ENCODE measurements at regions not wholly inside any gene's neighbourhood (a gene's known extent, or its start where the extent isn't known, plus 50 kb on each side); places are given as distances from the start of the nearest gene placed in this dataset.

DNA sequence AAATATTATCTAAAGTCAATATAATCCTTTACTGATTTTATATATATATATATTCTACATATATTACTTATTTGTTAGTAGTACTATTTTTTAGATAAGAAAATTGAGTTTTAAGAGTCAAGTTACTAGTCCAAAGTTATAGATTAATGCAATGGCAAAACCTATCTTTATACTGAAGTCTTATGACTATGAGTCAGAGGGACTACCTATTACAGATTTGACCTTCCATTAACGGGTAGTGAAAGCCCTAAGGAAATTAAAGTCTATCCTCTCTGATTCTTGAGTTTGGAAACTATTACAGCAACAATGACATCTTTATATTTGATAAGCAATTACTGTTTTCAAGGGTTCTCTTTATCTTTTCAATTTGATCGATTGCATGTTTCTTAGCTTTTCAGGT is 315.8 kb downstream of the CASP12 start:
- DNase-seq = no peak

DNA sequence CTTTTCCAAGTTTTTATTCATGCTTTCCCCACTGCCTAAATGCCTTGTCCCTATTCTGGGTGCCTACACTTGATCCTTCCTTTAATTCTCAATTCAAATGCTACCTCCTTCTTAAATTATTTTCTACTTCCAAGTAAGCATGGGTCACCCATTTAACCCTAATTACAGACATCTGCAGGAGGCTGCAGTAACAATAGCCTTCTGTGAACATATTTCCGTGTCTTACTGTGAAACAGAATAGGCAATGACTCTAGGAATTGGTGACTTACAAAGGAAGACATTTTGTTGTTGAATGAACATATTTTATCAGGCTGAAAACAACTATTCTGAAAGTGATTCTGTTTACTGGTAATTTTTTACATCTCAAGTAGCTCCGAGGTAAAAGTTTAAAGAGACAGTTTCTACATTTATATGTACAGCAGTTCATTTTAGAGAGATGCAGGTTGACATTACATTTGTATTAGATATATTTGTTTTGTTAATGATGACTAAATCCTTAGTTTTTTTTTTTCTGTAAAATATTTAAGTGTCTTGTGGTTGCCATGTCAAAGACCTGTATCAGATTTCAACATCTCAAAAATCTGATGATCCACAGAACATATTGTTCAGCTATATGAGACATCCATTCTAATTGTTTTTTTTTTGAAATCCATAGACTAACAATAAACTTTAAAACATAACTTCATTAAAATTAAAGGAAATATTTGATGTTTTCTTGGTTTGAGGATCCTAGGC is 316.8 kb downstream of the CASP12 start:
- no peak for DNase-seq

DNA sequence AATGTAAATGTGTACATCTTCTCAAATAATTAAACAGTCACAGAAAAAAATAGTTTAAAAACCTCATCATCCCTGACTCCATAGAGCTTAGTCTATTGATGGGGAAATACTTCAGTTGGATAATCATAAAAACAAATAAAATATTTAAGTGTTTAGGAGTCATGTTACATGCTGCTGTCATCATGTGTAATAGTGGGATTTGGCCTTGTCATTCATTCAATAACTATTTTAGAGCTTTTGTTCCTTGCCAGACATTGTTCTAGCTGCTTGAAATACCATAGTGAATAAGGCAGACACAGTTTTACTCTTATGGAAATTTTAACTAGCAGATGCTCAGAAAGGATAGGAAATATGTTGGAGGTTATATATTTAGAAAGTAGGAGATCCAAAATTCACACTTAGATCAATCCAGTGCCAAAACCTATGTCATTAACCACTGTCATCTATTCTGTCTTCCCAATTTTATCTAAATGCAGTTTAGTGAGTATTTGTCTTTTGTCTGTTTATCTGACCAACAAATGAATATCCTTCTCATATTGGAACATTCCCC is 324.7 kb downstream of the CASP12 start:
- DNase-seq = peak; percentile 17

DNA sequence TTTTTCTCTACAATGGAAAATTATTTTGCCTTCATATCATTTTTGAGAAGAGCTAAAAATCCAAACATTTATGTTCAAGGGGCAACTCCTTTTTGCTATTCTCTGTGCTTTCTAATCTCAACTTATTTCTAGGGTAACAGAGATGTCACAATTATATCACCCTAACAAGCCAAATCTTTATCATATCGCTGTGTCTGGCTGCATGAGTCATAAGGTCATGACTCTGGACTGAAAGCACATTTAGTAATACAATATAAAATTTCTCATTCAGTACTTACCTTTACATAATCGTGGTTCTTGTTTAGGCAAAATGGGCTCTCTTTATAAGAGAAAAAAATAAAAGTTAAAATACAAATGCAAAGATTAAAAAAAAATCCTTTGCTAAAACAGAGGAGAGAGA is 326.0 kb downstream of the CASP12 start:
- DNase-seq = no peak

DNA sequence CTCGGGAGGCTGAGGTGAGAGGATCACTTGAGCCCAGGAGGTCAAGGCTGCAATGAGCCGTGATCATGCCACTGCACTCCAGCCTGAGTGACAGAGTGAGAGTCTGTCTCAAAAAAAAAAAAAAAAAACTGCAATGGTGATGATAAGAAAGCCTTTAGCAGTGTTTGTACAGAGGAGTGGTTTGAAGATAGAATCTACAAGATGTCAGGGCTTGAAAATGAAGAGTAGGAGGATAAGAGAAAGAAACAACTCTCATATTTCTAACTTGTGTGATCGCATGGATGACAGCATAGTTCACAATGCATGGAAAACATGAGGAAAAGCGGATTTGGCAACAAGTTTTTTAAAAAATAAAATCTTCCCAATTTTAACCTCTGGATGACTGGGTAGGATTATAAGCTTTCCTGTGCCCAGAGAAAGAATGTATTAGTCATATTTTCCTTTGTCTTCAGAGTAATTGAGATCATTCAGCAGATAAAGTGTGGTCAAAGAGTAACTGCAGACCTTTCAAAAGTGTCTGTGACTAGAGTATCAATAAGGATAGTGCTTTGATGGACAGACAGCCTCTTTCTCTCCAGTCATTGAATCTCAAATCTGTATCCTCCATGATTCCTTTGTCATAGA is 328.1 kb downstream of the CASP12 start:
- DNase-seq = no peak

DNA sequence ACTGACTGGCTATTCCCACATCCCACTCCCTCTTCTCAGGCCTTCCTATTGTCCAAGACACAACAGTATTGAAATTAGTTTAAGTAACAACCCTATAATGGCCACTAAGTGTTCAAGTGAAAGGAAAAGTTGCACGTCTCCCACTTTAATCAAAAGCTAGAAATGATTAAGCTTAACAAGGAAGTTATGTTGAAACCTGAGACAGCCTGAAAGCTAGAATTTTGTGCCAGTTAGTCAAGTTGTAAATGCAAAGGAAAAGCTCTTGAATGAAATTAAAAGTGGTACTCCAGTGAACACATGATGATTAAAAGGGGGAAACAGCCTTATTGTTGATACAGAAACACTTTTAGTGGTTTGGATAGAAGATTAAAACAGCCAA is 332.7 kb downstream of the CASP12 start:
- DNase-seq = no peak

DNA sequence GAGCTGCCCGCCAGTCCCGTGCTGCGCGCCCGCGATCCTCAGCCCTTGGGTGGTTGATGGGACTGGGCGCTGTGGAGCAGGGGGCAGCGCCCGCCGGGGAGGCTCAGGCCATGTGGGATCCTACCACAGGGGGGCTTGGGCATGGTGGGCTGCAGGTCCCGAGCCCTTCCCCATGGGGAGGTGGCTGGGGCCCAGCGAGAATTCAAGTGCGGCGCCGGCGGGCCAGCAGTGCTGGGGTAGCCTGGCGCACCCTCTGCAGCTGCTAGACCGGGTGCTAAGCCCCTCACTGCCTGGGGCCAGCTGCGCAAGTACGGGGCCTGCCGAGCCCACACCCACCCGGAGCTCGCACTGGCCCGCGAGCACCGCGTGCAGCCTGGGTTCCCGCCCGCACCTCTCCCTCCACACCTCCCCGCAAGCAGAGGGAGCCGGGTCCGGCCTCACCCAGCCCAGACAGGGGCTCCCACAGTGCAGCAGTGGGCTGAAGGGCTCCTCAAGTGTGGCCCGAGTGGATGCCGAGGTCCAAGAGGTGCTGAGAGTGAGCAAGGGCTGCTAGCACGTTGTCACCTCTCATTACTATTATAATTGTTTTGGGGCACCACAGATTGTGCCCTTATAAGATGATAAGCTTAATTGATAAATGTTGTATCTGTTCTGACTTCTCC is 333.2 kb downstream of the CASP12 start:
- DNase-seq = no peak

DNA sequence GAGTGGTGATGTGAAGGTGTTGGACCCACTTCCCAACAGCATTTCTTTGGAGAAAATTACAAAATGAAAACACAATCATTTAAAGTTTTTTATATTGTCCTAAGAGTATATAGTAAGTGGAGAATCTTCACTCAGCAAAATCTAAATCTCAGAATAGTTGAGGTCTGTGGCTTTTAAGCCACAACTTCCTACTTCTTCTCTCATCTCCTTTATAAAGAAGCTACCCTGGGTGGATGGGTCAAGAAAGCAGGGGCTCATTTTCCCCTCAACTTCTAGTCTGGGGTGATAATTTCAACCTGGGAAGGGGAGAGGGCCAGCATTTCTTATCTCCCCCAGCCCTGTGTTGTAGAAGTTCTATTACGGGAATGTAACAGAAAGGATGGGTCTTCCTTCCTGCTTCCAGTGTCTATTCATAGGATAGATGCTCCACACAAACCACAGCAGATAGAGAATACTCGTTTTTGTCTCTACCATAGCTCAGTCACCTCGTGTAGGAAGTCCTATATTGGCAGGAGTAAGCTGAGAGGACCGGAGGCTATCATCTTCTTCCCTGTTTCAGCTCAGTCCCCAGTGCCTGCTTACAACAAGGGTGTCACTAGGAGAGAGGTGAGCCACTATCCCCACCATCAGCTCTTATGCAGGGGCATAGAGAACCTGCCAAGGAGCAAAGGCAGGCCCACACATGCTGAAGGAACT is 341.5 kb downstream of the CASP12 start:
- DNase-seq = no peak

DNA sequence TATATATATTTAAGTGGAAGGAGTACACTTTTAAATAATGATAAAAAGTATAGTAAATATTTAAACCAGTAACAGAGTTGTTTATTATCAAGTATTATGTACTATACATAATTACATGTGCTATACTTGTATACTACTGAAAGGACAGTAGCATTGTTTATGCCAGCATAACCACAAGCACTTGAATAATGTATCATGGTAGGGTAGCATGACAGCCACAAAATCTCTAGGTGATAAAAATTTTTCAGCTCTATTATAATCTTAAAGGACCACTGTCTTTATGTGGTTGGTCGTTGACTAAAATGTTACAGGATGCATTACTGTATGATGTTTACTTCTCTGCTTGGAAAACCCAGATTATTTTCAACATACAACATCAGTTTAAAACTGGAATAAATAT is 349.2 kb downstream of the CASP12 start:
- DNase-seq = no peak

DNA sequence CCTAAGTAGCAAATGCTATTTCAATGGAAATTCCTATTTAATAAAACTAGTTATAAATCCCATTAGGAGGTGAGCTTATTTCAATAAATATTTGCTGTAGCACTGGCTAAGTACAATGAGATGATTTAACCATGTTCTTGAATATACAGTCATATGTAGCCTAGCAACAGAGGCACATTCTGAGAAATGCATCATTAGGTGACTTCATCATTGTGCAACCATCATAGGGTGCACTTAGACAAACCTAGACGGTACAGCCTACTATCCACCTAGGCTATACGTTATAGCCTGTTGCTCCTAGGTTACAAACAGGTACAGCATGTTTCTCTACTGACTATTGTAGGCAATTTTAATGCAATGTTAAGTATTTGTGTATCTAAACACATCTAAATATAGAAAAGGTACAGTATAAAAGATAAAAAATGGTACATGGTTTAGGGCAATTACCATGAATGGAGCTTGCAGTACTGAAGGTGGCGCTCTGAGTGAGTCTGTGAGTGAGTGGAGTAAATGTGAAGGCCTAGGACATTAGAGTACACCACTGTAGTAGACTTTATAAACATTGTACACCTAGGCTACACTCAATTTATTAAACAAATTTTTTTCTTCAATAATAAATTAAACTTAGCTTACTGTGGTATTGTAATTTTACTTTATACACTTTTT is 350.1 kb downstream of the CASP12 start:
- no peak for DNase-seq

DNA sequence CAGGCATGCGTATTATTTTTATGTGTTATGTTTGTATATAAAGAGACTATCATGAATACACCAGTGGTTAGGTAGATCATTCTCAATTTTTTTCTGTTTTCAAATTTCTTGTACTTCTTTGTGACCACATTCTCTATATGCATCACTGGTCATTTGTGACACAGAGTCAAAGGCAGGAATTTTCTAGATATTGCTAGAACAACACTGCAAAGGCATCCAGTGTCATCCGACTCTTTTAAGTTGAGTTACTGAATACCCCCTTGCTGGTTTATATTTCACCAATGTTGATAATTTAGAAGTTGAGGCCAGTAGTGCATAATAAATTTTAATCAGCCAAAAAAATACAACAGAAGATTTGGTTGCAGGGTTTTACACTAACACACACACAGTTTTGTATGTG is 351.8 kb downstream of the CASP12 start:
- DNase-seq = no peak

DNA sequence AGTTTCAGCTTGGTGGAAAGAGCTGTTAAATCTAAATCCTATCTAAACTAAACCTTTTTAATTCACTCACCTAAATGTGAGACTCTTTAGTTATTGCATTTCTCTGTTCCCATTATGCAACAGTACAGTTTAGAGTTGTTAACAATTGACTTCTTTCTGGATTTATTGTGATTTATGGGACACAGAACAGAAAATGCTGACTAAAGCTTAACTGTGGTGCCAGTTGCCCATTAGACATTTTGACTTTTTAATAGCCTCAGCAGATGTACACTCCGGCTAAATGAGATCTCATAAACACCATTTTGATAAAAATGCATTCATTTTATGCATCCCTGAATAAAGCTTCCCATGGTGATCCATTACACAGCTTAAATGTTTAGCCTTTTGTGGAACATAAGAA is 356.6 kb downstream of the CASP12 start:
- peak; percentile 59 for DNase-seq

DNA sequence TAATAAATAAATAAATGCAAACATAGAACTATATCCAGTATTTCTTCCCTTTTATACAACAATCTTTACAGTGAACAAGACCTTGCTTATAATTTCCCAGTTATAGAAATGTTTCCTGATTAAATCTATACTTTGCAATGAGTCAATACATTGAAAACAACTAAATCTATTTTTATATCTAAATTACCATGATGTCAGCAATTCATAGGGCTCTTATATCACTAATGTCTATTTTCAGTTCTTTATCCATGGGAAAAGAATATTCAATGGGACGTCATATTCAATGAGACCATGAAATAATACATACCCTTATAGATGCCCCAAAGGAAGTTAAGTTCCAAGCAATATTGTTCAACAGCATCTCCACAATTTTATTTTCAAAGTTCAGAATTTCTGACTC is 359.9 kb downstream of the CASP12 start:
- no peak for DNase-seq

DNA sequence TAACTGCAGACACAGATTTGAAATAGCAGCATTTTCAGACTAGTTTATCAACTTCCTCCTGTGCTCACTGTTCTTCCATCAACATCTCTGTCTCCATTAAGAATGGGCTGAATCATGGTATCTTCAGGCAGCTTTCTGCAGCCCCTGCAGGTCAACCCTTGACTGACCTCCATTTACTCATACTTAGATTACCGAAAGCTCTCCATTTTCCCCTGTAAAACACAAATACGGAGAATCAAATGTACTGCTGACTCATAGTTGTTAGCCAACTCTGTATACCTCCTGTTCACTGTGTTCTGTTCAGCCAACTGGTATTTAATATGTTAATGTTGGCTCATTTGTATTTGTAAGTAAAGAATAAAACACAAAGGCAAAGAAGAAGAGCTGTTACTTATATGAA is 364.0 kb downstream of the CASP12 start:
- peak; percentile 66 for DNase-seq

DNA sequence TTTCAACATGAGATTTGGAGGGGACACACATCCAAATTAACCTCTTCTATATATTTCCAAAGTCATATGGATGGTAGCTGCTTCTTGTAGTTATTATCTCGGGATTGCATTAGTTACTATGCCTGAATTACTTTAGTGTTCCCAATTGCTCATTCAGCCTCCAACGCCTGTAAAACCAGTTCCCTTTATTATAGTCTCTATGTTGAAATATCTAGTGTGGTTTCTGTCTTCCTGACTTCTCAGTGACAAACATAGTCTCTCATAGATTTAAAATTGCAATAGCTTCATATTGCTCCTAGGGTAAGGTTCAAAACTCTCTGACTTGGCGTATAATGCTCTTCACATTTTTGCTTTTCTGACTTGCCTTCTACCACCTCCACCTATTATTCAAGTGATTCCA is 366.4 kb downstream of the CASP12 start:
- DNase-seq = no peak

DNA sequence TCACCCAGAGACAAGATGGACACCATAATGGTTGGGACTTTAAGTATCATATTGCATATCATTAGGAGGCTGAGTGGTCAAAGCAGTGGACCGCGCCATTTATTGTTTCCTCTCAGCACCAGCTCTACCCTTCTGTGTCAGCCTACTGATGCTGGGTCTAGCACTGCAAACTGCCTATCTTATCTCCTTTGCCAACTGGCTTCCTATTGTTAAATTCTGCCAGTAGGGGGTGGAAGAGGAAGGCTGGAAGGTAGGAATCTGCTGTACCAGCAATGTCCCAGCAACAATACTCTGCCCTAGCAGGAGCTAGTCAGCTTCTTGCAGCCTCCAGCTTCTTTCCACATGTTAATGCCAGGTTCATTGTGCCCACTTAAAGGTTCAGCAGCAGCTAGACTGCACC is 367.1 kb upstream of the PDGFD start:
- no peak for DNase-seq

DNA sequence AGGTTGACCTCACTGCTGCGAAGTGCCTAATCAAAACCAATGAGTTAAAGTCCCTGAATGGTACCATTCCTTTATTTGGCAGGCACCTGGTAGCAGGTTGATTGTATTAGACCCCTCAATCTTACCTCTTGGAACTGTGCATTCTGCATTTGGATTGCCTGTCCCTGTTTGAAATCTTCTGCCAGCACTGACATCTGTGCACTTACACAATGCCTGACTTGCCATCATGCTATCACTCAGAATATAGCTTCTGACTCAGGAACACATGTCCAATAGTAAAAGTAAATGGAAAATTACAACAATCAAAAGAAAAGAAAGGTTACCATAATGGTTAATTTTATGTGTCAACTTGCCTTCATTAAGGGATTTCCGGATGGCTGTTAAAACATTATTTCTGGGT is 366.0 kb upstream of the PDGFD start:
- DNase-seq = peak; percentile 95

DNA sequence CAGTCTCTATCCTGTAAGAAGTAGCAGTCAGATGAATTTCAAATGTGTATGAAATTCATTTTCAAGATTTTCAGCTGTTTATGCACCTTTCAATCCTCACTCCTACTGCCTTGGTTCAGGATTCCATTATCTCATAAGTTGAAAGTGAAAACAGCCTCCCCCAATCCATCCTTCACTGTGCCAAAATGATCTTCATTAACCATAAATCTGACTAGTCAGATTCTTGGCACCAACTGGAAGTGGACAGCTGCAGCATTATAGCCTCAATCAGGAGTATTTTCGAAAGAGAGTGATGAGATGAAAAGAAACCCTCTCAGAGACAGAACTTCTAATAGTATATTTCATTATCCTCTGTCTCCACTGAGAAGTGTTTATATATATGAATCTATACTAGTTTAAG is 365.3 kb upstream of the PDGFD start:
- DNase-seq = peak; percentile 97

DNA sequence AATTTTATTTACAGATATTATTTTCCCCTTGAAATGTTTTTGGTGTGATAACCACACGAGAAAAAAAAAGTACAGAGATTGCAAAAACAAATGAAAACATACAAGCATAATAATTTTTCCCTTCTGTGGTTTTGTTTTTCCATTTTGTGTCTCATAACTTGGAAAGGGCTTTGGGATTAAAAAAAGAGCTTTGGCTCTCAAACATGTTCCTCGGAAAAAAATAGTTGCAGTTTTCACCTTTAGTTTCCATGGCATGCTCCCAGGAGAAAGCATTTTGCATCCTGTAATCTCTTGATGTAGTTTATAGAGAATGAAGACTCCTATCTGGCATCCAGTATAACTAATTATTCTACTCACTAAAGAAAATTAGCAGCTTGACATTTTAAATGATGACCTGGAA is 362.1 kb upstream of the PDGFD start:
- peak; percentile 85 for DNase-seq

DNA sequence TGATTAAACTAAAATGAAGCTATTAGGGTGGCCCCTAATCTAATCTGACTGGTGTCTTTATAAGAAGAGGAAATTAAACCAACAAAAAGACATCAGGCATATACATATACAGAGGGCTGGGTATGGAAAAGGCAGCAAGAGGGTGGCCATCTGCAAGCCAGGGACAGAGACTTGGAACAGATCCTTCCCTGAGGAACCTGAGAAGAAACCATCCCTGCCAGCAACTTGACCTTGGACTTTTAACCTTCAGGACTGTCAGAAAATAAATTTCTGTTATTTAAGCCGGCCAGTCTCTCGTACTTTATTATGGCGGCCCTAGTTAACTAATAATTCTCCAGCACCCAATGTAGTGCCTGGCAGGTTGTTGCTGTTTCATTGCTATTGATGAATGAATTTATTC is 361.5 kb upstream of the PDGFD start:
- DNase-seq = no peak

DNA sequence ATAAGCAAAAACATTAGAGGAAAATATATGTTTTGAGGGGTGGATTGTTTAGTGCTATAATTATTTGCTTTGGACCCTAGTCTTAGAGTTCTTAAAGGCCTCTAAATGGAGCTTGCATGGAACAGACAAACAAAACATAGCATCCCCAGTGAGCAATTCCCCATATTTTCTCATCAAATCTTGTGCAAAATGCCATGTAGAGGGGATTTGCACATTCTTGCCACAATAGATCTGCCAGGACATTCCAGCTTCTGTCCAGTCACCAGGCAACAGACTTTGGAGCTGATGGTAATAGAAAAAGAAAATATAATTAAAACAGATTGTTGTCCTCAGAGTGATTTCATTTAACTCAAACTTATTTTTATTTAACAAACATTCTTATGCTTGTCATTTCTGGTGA is 360.3 kb upstream of the PDGFD start:
- peak; percentile 25 for DNase-seq

DNA sequence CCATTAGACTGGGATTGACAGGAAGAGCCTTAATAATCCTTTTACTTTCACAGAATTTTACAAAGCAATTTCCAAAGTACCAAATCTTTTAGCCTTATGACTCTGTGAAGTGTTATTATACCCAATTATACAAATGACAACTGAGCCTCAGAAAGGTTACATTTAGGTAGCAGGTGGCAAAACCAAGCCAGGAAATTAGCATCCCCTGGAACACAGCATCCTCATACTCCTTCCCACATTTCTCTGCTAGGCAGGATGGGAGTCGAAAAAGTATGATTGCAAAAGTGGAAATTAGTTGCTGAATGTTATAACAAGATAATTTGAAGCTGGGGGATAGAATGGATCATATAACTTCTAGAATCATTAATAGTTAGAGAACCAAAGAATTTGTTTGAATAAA is 359.7 kb upstream of the PDGFD start:
- DNase-seq = no peak

DNA sequence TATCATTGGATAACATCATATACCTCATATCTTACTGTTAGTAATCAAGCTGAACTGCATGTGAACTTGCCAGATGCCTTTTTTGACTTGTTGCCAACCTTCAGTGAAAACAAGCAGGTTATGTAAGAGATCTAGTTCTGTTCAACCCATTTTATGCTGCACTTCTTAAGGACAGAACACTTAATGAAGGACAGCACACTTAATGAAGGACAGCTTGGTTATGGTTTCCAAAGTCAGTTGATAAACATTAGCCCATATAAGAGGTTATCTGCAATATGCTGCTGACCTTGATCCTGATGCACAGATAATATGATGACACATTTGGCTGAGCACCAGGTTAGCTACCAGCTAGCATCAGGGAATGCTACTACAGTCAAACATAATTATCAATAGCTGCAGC is 358.7 kb upstream of the PDGFD start:
- DNase-seq = peak; percentile 93

All from NCI-H446 treated with DMSO at 0.1 percent for 48 hours (cell line).